ENCODE measurements at regions not wholly inside any gene's neighbourhood (a gene's known extent, or its start where the extent isn't known, plus 50 kb on each side); places are given as distances from the start of the nearest gene placed in this dataset.

DNA sequence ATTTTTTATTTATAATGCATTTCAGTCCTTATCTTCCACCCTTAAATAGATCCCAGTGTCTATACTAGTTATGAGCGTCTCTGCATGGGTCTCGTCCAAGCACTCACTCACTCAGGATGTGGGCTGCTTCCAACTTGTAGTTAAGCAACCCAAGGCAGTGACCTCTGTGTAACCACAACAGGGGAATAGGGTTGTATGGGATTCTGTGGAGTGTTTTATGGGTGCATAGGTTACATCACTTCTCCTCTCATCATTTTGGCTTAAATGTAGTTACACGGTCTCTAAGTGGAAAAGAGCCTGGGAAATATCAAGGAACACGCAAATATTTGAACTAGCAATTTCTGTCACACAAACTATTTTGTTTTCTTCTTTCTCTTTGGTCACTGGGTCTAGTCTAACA lies 931.0 kb downstream of the STIM2 start:
- TF ChIP-seq, protein P1, sequence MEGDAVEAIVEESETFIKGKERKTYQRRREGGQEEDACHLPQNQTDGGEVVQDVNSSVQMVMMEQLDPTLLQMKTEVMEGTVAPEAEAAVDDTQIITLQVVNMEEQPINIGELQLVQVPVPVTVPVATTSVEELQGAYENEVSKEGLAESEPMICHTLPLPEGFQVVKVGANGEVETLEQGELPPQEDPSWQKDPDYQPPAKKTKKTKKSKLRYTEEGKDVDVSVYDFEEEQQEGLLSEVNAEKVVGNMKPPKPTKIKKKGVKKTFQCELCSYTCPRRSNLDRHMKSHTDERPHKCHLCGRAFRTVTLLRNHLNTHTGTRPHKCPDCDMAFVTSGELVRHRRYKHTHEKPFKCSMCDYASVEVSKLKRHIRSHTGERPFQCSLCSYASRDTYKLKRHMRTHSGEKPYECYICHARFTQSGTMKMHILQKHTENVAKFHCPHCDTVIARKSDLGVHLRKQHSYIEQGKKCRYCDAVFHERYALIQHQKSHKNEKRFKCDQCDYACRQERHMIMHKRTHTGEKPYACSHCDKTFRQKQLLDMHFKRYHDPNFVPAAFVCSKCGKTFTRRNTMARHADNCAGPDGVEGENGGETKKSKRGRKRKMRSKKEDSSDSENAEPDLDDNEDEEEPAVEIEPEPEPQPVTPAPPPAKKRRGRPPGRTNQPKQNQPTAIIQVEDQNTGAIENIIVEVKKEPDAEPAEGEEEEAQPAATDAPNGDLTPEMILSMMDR (IDR thresholded peaks at IDR 0.05) = no peak
- no peak for TF ChIP-seq POLR2A (IDR thresholded peaks at IDR 0.05)
